ENCODE measurements at regions not wholly inside any gene's neighbourhood (a gene's known extent, or its start where the extent isn't known, plus 50 kb on each side); places are given as distances from the start of the nearest gene placed in this dataset.

GRCh38 chr10:110429301-110429700, 68.4 kb upstream of the DUSP5 start:
- no peak for DNase-seq (ENCODE audit: low read depth)
- FAIRE-seq, result no peak

GRCh38 chr10:110430340-110431273, 67.1 kb upstream of the DUSP5 start:
- Histone ChIP-seq H3K36me3 (ENCODE audit: control insufficient read depth, insufficient read depth, low read length) (no peaks in the 10 kb centered on the region), H3K4me3 (ENCODE audit: low read depth, low read length) (no peak overlapping the region), H3K27me3 (ENCODE audit: control insufficient read depth, insufficient read depth, low read length) (no peaks in the 10 kb centered on the region)
- DNase-seq (ENCODE audit: low read depth) (no peak), FAIRE-seq (no peak)
- TF ChIP-seq CTCF (IDR thresholded peaks at IDR 0.05; ENCODE audit: insufficient read depth, low read length, severe bottlenecking), result no peak

More at GRCh38 chr10:110429301-110429700, 68.4 kb upstream of the DUSP5 start:
- Histone ChIP-seq H3K27me3 (ENCODE audit: control insufficient read depth, insufficient read depth, low read length) (no peaks in the 10 kb centered on the region), H3K36me3 (ENCODE audit: control insufficient read depth, insufficient read depth, low read length) (no peaks in the 10 kb centered on the region), H3K4me3 (ENCODE audit: low read depth, low read length) (no peak overlapping the region)
- no peak for TF ChIP-seq CTCF (IDR thresholded peaks at IDR 0.05; ENCODE audit: insufficient read depth, low read length, severe bottlenecking)

GRCh38 chr10:110431659-110432058, 66.0 kb upstream of the DUSP5 start:
- H3K27me3 ChIP-seq (ENCODE audit: control insufficient read depth, insufficient read depth, low read length), result no peaks in the 10 kb centered on the region
- no peak for DNase-seq (ENCODE audit: low read depth)
- no peak for FAIRE-seq
- H3K4me3 ChIP-seq (ENCODE audit: low read depth, low read length), result no peak overlapping the region
- no peaks in the 10 kb centered on the region for H3K36me3 ChIP-seq (ENCODE audit: control insufficient read depth, insufficient read depth, low read length)
- TF ChIP-seq CTCF (IDR thresholded peaks at IDR 0.05; ENCODE audit: insufficient read depth, low read length, severe bottlenecking), result no peak

GRCh38 chr10:110432084-110432483, 65.6 kb upstream of the DUSP5 start:
- DNase-seq (ENCODE audit: low read depth) (no peak), FAIRE-seq (no peak)
- Histone ChIP-seq H3K4me3 (ENCODE audit: low read depth, low read length) (no peak overlapping the region), H3K27me3 (ENCODE audit: control insufficient read depth, insufficient read depth, low read length) (no peaks in the 10 kb centered on the region), H3K36me3 (ENCODE audit: control insufficient read depth, insufficient read depth, low read length) (no peaks in the 10 kb centered on the region)
- no peak for TF ChIP-seq CTCF (IDR thresholded peaks at IDR 0.05; ENCODE audit: insufficient read depth, low read length, severe bottlenecking)

GRCh38 chr10:110432814-110433565, 64.7 kb upstream of the DUSP5 start:
- DNase-seq (ENCODE audit: low read depth) (no peak), FAIRE-seq (no peak)
- no peak overlapping the region for H3K4me3 ChIP-seq (ENCODE audit: low read depth, low read length)
- no peaks in the 10 kb centered on the region for H3K36me3 ChIP-seq (ENCODE audit: control insufficient read depth, insufficient read depth, low read length)
- H3K27me3 ChIP-seq (ENCODE audit: control insufficient read depth, insufficient read depth, low read length), result no peaks in the 10 kb centered on the region
- TF ChIP-seq CTCF (IDR thresholded peaks at IDR 0.05; ENCODE audit: insufficient read depth, low read length, severe bottlenecking), result no peak
